Hematopoietic multipotent progenitor cell treated with erythropoietin and hydrocortisone succinate and interleukin-3 and kit ligand, for 8 days (in vitro differentiated cells): ENCODE measurements at regions not wholly inside any gene's neighbourhood (a gene's known extent, or its start where the extent isn't known, plus 50 kb on each side); places are given as distances from the start of the nearest gene placed in this dataset.

Experiments used
- DNase-seq: peaks from one replicate; pipeline ENCODE4 v3.0.0-alpha.2; 2015

- no peak for DNase-seq
Observed at GRCh38 chr17:13076905-13077304, 59.1 kb upstream of the ELAC2 start.

- no peak for DNase-seq
Observed at GRCh38 chr17:13074026-13074425, 56.2 kb upstream of the ELAC2 start.

GRCh38 chr17:13073018-13073417 lies 55.2 kb upstream of the ELAC2 start:
- no peak for DNase-seq

- no peak for DNase-seq
Observed at GRCh38 chr17:13070732-13071131, 52.9 kb upstream of the ELAC2 start.

- DNase-seq = no peak
Observed at GRCh38 chr17:13067629-13068303, 49.9 kb upstream of the ELAC2 start.
